HG03135 (cell line): ENCODE measurements at regions not wholly inside any gene's neighbourhood (a gene's known extent, or its start where the extent isn't known, plus 50 kb on each side); places are given as distances from the start of the nearest gene placed in this dataset.

Experiments
- ATAC-seq: cut with Tn5 transposase; IDR thresholded peaks from one replicate; pipeline ENCODE4 v1.9.1; 2021; ENCODE audit warnings: mild to moderate bottlenecking, moderate library complexity; ENCODE audit not compliant: unreplicated experiment

DNA sequence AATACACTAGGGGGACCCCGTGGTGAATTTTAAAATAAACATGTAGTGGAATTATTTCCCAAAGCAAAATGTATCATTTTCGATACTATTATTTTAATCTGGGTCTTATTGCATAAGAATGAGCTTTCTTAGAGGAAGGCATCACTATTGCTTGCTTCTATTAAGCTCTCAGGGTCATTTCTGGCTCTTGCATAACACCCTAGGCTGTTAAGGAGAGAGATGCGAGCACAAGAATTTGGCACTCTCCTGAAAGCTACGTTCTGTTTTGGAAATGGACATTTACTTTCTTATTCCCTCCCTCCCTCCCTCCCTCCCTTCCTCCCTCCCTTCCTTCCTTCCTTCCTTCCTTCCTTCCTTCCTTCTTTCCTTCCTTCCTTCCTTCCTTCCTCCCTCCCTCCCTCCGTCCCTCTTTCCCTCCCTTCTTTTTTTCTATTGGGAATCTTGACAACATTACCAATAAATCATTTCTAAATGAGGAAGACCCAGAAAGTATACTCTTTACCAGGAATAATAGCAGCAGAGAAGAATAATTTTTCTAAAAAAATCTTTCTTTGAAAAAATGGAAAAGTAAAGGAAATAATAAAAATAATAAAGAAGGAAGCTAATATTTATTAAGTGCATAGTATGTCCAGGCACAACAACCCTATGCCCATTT is 83.6 kb upstream of the BDNF start:
- no peak for ATAC-seq

GRCh38 chr11:27777033-27777432 is 76.8 kb upstream of the BDNF start:
- ATAC-seq: no peak

DNA sequence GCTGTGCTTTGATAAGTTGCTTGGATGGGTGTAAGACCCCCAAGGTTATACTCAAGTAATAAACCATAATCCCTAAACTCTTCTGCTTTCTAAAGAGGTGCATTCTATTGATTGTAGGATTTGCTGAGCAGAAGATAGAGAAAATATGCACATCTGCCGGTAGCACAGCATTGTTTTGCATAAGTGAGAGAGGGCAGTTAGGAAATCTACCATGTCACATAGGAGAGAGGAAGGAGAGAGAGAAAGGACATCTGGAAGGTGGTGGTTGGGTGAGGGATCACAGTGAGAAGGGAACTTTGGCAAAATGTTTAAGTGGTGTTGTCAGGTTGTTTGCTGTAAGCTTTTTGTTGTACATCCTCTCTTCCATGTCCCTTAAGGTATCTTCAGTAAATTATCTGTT is 73.6 kb upstream of the BDNF start:
- ATAC-seq: no peak

DNA sequence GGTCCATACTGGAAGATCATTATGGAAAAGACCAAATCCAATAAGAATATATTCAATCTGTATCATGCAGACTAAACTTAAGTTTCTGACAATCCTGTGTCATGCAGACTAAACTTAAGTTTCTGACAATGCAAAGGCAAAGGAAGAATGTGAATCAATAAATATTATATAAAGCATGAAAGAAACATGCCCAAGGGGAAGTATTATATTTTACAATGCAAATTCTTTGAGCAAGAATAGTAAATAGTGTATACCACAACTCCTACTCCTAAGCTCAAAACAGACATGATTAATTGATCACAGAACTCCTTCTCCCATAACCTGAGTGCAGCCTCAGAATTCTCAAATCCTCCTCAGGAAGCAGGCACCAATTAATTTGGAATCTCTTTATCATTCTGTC is 71.3 kb upstream of the BDNF start:
- ATAC-seq: no peak

- no peak for ATAC-seq
Observed at GRCh38 chr11:27770576-27770975, 70.3 kb upstream of the BDNF start.

- ATAC-seq: no peak
Observed at GRCh38 chr11:27763736-27764135, 63.5 kb upstream of the BDNF start.

GRCh38 chr11:27761356-27761755 is 61.1 kb upstream of the BDNF start:
- no peak for ATAC-seq

GRCh38 chr11:27757953-27758352 is 57.7 kb upstream of the BDNF start:
- ATAC-seq: no peak

DNA sequence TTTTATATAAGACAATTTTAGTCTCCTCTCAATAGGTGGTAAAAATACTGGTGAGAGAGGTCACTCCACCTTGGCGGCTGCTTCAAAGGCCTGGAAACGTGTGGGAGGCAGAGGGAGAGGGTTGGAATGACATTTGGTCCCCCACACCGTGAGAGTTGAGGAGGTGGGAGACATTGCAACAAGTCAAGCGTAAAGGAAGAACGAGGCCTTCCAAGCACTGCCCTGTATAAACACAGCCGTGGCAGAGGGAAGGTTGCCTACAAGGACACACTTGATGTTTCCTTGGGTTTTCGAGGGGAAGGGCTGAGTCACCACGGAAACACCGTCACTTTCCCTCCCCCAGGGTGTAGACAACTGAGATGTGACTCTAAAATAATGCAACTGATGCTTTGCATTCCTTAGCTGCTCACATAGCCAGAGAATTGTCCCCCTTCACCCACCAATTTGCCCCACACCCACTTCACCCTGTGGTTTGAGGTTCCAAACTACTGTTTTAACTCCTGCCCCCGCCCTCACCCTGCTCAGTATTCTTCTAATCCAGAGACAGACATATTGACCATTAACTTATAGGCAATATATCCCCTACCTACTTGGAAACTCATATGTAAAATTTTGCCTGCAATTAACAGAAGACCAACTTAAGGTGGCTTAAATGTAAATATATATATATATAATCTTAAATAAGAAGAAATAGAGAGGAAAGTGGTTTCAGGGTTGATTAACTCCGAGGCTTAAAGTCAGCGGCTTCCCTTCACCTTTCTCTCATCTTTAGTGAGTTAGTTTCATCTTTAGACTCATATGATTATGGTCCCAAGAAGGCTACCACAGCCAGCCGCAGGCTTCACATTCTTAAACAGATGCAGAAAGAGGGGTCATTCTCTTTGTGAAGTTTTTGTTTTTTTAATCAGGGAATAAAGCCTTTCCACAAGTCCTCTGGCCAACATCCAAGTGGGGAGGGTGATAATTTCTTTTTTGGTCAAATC is 54.1 kb upstream of the BDNF start:
- ATAC-seq: no peak
